Transverse colon (tissue), 4 donors: ENCODE measurements at regions not wholly inside any gene's neighbourhood (a gene's known extent, or its start where the extent isn't known, plus 50 kb on each side); places are given as distances from the start of the nearest gene placed in this dataset.

Source experiments
- DNase-seq: peaks from one replicate; pipeline ENCODE4 v3.0.0-alpha.2; 2019
- H3K27ac ChIP-seq, 4 donors: fragments of 200-600 bp; sonication (generic); 2 replicates each; pipeline ENCODE4 v1.5.1; 2016 to 2018; ENCODE audit warnings: inconsistent platforms in 4 of 4
- H3K27me3 ChIP-seq: fragments of 200-600 bp; sonication (generic); 2 replicates; pipeline ENCODE4 v1.5.1; 2017; ENCODE audit warnings: inconsistent platforms
- H3K36me3 ChIP-seq, 4 donors: fragments of 200-600 bp; sonication (generic); 2 replicates each; pipeline ENCODE4 v1.5.1; 2017 to 2019; ENCODE audit warnings: inconsistent platforms in 4 of 4
- H3K4me1 ChIP-seq, 4 donors: fragments of 200-600 bp; sonication (generic); 2 replicates each; pipeline ENCODE4 v1.5.1; 2017 to 2020; ENCODE audit warnings: inconsistent platforms in 4 of 4
- H3K4me3 ChIP-seq, 4 donors: fragments of 200-600 bp; sonication (generic); 1 replicate in 1 of 4; 2 replicates in 3 of 4; pipeline versions ENCODE4 v1.5.1 to v1.6.1; 2017 to 2019; ENCODE audit warnings: inconsistent platforms in 4 of 4
- H3K9me3 ChIP-seq, 2 donors: fragments of 200-600 bp; sonication (generic); 2 replicates each; pipeline ENCODE4 v1.5.1; 2017 to 2019; ENCODE audit warnings: inconsistent platforms in 2 of 2
- CTCF ChIP-seq, 5 experiments: fragments of 200-600 bp in 3 of 5; fragments of 450-650 bp in 2 of 5; sonication (generic) in 3 of 5; IDR thresholded peaks; 1 replicate in 2 of 5; 2 replicates in 3 of 5; pipeline ENCODE4 v1.5.1; 2016 to 2017; ENCODE audit warnings: antibody characterized with exemption in 5 of 5, inconsistent platforms in 3 of 5, mild to moderate bottlenecking in 2 of 5, moderate library complexity in 1 of 5
- EP300 ChIP-seq: sonication (generic); formaldehyde crosslinking; IDR thresholded peaks from one replicate; pipeline ENCODE4 v1.6.1; 2017; ENCODE audit warnings: antibody characterized with exemption, low read depth
- POLR2A ChIP-seq: fragments of 450-650 bp; IDR thresholded peaks from one replicate; pipeline ENCODE4 v1.6.1; 2016; ENCODE audit warnings: antibody characterized with exemption, mild to moderate bottlenecking, moderate library complexity
- POLR2AphosphoS5 ChIP-seq, 3 donors: sonication (generic); formaldehyde crosslinking; IDR thresholded peaks; one replicate each; pipeline ENCODE4 v1.6.1; 2016; ENCODE audit warnings: antibody characterized with exemption in 3 of 3
- WGBS, 2 donors: methylation state at CpG; one replicate each; pipeline ENCODE4 v1.1.5; 2018; ENCODE audit warnings: low coverage in 1 of 2; 5-methylcytosine and 5-hydroxymethylcytosine counted together
- in situ Hi-C, 4 donors: fragments of 200-750 bp; cut with MboI; loops; one replicate each; pipeline versions ENCODE4 v1.15.0 to v1.15.1; 2017; ENCODE audit warnings: low sequenced_read_pairs in 3 of 4, low pct_ligation_motif_present in 1 of 4, low pct_unique_long_range_greater_than_20kb in 1 of 4
- intact Hi-C: fragments of 100-400 bp; cut with DNase I; formaldehyde crosslinking; loops from one replicate; pipeline ENCODE4 v1.15.1; 2023; ENCODE audit warnings: low total_unique reads

GRCh38 chr2:79260848-79261247 is 101.3 kb upstream of the REG3A start:
- 80 to 83% methylated on average over 2 of the region's 2 CpGs for WGBS, 2 donors
- intact Hi-C loops, result no loop called here
- Histone ChIP-seq H3K27me3 (no peaks in the 10 kb centered on the region), H3K9me3 (no peaks in the 10 kb centered on the region), H3K4me3 (no peak overlapping the region), H3K27ac (no peak overlapping the region), H3K36me3 (no peaks in the 10 kb centered on the region), H3K4me1 (no peaks in the 10 kb centered on the region)
- no peak for DNase-seq
- TF ChIP-seq POLR2A (no peak), EP300 (no peak), CTCF (IDR thresholded peaks at IDR 0.05) (no peak), POLR2AphosphoS5 (IDR thresholded peaks at IDR 0.05) (no peak)
- in situ Hi-C loops, result no loop called here

GRCh38 chr2:79259959-79260358 is 100.4 kb upstream of the REG3A start:
- H3K4me3 ChIP-seq, result no peak overlapping the region
- no peaks in the 10 kb centered on the region for H3K4me1 ChIP-seq
- no peaks in the 10 kb centered on the region for H3K9me3 ChIP-seq
- H3K36me3 ChIP-seq, result no peaks in the 10 kb centered on the region
- no peak overlapping the region for H3K27ac ChIP-seq
- WGBS, 2 donors, result 36% methylated on average over 1 of the region's 1 CpG; no CpG with 5 or more reads in 1 of the 2 donors
- no peak for DNase-seq
- TF ChIP-seq POLR2AphosphoS5 (IDR thresholded peaks at IDR 0.05), result no peak
- no peak for TF ChIP-seq CTCF (IDR thresholded peaks at IDR 0.05)
- TF ChIP-seq EP300, result no peak
- TF ChIP-seq POLR2A, result no peak
- H3K27me3 ChIP-seq, result no peaks in the 10 kb centered on the region
- in situ Hi-C loops, result no loop called here
- intact Hi-C loops, result no loop called here

GRCh38 chr2:79259296-79259695 is 99.7 kb upstream of the REG3A start:
- Histone ChIP-seq H3K4me3 (no peak overlapping the region), H3K4me1 (no peaks in the 10 kb centered on the region), H3K27me3 (no peaks in the 10 kb centered on the region), H3K9me3 (no peaks in the 10 kb centered on the region), H3K27ac (no peak overlapping the region), H3K36me3 (no peaks in the 10 kb centered on the region)
- TF ChIP-seq EP300, result no peak
- no peak for TF ChIP-seq POLR2A
- TF ChIP-seq POLR2AphosphoS5 (IDR thresholded peaks at IDR 0.05), result no peak
- no peak for TF ChIP-seq CTCF (IDR thresholded peaks at IDR 0.05)
- intact Hi-C loops, result no loop called here
- WGBS, 2 donors, result 48 to 80% methylated on average over 1 to 3 of the region's 3 CpGs
- no peak for DNase-seq
- in situ Hi-C loops, result no loop called here

GRCh38 chr2:79253243-79253774 is 93.8 kb upstream of the REG3A start:
- no peaks in the 10 kb centered on the region for H3K36me3 ChIP-seq
- no peak for DNase-seq
- no peak overlapping the region for H3K27ac ChIP-seq
- TF ChIP-seq POLR2AphosphoS5 (IDR thresholded peaks at IDR 0.05) (no peak), POLR2A (no peak), EP300 (no peak), CTCF (IDR thresholded peaks at IDR 0.05) (no peak)
- H3K4me3 ChIP-seq, result no peak overlapping the region
- no peaks in the 10 kb centered on the region for H3K9me3 ChIP-seq
- 77 to 84% methylated on average over 2 of the region's 2 CpGs for WGBS, 2 donors
- H3K27me3 ChIP-seq, result no peaks in the 10 kb centered on the region
- H3K4me1 ChIP-seq, result no peaks in the 10 kb centered on the region
- in situ Hi-C loops (no loop called here), intact Hi-C loops (no loop called here)
